ENCODE measurements at regions not wholly inside any gene's neighbourhood (a gene's known extent, or its start where the extent isn't known, plus 50 kb on each side); places are given as distances from the start of the nearest gene placed in this dataset.
"Not testable (repeated sequence)": the region's sequence is repeated elsewhere in the genome, so short reads cannot be mapped to it uniquely, and the experiment has no call there.

DNA sequence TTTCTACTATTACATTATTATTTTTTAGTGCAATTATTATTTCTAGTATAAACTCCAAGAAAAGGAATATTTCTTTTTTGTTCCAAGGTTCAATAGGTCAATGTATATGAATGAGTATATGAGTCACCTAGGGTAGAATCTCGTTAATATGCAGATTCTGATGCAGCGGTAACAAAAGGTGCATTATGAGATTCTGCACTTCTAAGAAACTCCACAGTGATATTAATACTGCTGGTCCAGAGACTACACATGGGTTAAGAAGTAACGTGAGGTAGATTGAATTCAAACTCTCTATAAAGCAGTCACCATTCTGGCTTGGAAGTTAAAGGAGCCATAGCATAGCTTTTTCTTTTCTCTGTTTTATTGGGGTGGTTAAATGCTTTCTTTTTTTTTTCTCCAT lies 596.2 kb upstream of the TBL1XR1 start:
- H3K27me3 ChIP-seq: no peaks in the 10 kb centered on the region
- H3K36me3 ChIP-seq (replicated peaks in 1 of 2): no peaks in the 10 kb centered on the region
- H3K9me3 ChIP-seq (replicated peaks in 1 of 3): no peaks in the 10 kb centered on the region
- H3K4me1 ChIP-seq (replicated peaks in 1 of 2): no peaks in the 10 kb centered on the region
- no peak for DNase-seq
- TF ChIP-seq, protein P1, sequence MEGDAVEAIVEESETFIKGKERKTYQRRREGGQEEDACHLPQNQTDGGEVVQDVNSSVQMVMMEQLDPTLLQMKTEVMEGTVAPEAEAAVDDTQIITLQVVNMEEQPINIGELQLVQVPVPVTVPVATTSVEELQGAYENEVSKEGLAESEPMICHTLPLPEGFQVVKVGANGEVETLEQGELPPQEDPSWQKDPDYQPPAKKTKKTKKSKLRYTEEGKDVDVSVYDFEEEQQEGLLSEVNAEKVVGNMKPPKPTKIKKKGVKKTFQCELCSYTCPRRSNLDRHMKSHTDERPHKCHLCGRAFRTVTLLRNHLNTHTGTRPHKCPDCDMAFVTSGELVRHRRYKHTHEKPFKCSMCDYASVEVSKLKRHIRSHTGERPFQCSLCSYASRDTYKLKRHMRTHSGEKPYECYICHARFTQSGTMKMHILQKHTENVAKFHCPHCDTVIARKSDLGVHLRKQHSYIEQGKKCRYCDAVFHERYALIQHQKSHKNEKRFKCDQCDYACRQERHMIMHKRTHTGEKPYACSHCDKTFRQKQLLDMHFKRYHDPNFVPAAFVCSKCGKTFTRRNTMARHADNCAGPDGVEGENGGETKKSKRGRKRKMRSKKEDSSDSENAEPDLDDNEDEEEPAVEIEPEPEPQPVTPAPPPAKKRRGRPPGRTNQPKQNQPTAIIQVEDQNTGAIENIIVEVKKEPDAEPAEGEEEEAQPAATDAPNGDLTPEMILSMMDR (IDR thresholded peaks at IDR 0.05): no peak
- no peak for TF ChIP-seq POLR2A (IDR thresholded peaks at IDR 0.05)
- H3K4me3 ChIP-seq: no peak overlapping the region
- no peak overlapping the region for H3K27ac ChIP-seq
- intact Hi-C loops (cut with DNase I): no loop called here
- WGBS, 4 donors: 93 to 95% (median 94%) methylated on average over 3 of the region's 3 CpGs

DNA sequence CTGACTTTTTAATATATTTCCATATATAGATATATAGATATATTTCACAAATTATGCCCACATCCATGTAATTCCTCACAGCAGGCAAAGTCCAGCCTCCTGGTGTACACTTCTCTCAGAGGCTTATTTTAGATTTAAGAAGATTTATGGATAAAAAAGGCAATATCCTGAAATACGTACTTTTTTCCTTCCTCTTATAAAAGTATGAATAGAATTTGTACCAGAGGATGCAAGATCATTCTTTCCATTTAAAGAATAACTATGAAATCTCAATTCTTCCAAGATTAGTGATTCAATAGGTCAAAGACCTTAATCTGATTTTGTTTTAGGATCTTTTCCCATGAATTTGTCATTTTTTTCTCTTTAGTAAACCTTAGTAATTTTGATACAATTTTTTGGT lies 597.9 kb upstream of the TBL1XR1 start:
- H3K4me1 ChIP-seq (replicated peaks in 1 of 2): no peaks in the 10 kb centered on the region
- no peak for DNase-seq
- 56 to 75% (median 67%) methylated on average over 1 of the region's 1 CpG for WGBS, 4 donors
- H3K27ac ChIP-seq: no peak overlapping the region
- no peaks in the 10 kb centered on the region for H3K27me3 ChIP-seq
- H3K9me3 ChIP-seq (replicated peaks in 1 of 3): no peaks in the 10 kb centered on the region
- H3K36me3 ChIP-seq (replicated peaks in 1 of 2): no peaks in the 10 kb centered on the region
- TF ChIP-seq, protein P1 (IDR thresholded peaks at IDR 0.05): no peak
- TF ChIP-seq POLR2A (IDR thresholded peaks at IDR 0.05): no peak
- intact Hi-C loops (cut with DNase I): no loop called here
- H3K4me3 ChIP-seq: no peak overlapping the region

DNA sequence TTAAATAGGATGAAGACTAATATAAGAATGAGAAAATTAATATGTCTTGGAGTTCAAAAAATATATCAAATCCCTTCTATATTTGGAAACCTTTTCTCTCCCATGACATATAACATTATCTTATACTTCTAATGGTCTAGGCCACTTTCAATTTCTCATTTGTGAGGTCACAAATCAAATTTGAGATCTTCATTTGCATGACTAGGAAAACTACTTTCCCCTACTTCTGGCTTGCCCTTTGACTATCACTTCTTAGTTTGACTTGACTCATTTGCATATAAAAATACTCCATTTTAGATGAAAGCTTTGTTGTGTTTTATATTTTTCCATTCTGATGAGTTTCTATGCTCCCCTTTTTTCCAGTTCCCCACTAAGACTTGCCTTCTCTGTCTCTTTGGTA lies 598.6 kb upstream of the TBL1XR1 start:
- no peaks in the 10 kb centered on the region for H3K36me3 ChIP-seq (replicated peaks in 1 of 2)
- no peak overlapping the region for H3K4me3 ChIP-seq
- no peaks in the 10 kb centered on the region for H3K4me1 ChIP-seq (replicated peaks in 1 of 2)
- TF ChIP-seq, protein P1 (IDR thresholded peaks at IDR 0.05): no peak
- TF ChIP-seq POLR2A (IDR thresholded peaks at IDR 0.05): no peak
- no peaks in the 10 kb centered on the region for H3K27me3 ChIP-seq
- H3K9me3 ChIP-seq (replicated peaks in 1 of 3): no peaks in the 10 kb centered on the region
- intact Hi-C loops (cut with DNase I): no loop called here
- no peak for DNase-seq
- H3K27ac ChIP-seq: no peak overlapping the region

GRCh38 chr3:177800147-177800546 lies 602.9 kb upstream of the TBL1XR1 start:
- H3K4me3 ChIP-seq; H3K36me3 ChIP-seq (replicated peaks in 1 of 2); H3K27me3 ChIP-seq; DNase-seq; intact Hi-C loops (cut with DNase I); H3K9me3 ChIP-seq (replicated peaks in 1 of 3); H3K27ac ChIP-seq: not testable (repeated sequence)
- 91 to 100% (median 96%) methylated on average over 3 of the region's 3 CpGs for WGBS, 4 donors
- peaks cover 13 to 15% of the 10 kb centered on the region in 2 donors for H3K4me1 ChIP-seq (replicated peaks in 1 of 2)

DNA sequence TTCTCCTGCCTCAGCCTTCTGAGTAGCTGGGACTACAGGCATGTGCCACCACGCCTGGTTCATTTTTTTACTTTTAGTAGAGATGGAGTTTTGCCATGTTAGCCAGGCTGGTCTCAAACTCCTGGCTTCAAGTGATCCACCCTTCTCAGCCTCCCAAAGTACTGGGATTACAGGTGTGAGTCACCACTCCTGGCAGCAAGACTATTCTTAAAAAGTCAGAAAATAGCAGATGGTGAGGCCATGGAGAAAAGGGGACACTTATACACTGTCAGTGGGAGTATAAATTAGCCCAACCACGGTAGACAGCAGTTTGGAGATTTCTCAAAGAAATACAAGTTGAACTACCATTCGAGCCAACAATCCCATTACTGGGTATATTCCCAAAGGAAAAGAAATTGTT lies 603.3 kb upstream of the TBL1XR1 start:
- intact Hi-C loops (cut with DNase I): no loop called here
- no peak for DNase-seq
- no peaks in the 10 kb centered on the region for H3K27me3 ChIP-seq
- WGBS, 4 donors: 77 to 88% (median 81%) methylated on average over 3 of the region's 3 CpGs
- peaks cover 13 to 15% of the 10 kb centered on the region in 2 donors for H3K4me1 ChIP-seq (replicated peaks in 1 of 2)
- no peak overlapping the region for H3K4me3 ChIP-seq
- TF ChIP-seq POLR2A (IDR thresholded peaks at IDR 0.05): no peak
- TF ChIP-seq, protein P1 (IDR thresholded peaks at IDR 0.05): no peak
- H3K27ac ChIP-seq: no peak overlapping the region
- no peaks in the 10 kb centered on the region for H3K9me3 ChIP-seq (replicated peaks in 1 of 3)
- H3K36me3 ChIP-seq (replicated peaks in 1 of 2): no peaks in the 10 kb centered on the region

All from adrenal gland (tissue), 9 donors.